Neural cell (in vitro differentiated cells): ENCODE measurements at regions not wholly inside any gene's neighbourhood (a gene's known extent, or its start where the extent isn't known, plus 50 kb on each side); places are given as distances from the start of the nearest gene placed in this dataset.

Experiments used
- H2AFZ ChIP-seq: fragments of 200-600, 300-800 bp; sonication (generic), shearing (Covaris generic); 2 replicates; pipeline ENCODE4 v1.6.0; 2014; ENCODE audit warnings: low read depth, mild to moderate bottlenecking, antibody characterized with exemption, low read length, moderate library complexity
- H3F3A ChIP-seq: fragments of 200-600 bp; shearing (Covaris generic); 2 replicates; pipeline ENCODE4 v1.6.1; 2016; ENCODE audit warnings: mild to moderate bottlenecking, moderate library complexity, mixed read lengths, antibody characterized with exemption, low read length; ENCODE audit not compliant: insufficient read depth, poor library complexity, severe bottlenecking
- H3K27ac ChIP-seq: fragments of 200-600, 300-800 bp; sonication (generic), shearing (Covaris generic); 2 replicates; pipeline ENCODE4 v1.5.1; 2014; ENCODE audit warnings: mild to moderate bottlenecking, low read length, moderate library complexity
- H3K27me3 ChIP-seq: fragments of 300-800, 200-600 bp; sonication (generic), shearing (Covaris generic); 2 replicates; pipeline ENCODE4 v1.6.0; 2014; ENCODE audit warnings: mild to moderate bottlenecking, low read depth, low read length, moderate library complexity; ENCODE audit not compliant: insufficient read depth
- H3K36me3 ChIP-seq: fragments of 300-800, 200-600 bp; sonication (generic), shearing (Covaris generic); 2 replicates; pipeline ENCODE4 v1.5.1; 2014; ENCODE audit warnings: mild to moderate bottlenecking, antibody characterized with exemption, low read length, moderate library complexity; ENCODE audit not compliant: insufficient read depth
- H3K4me2 ChIP-seq: fragments of 300-800, 200-600 bp; sonication (generic), shearing (Covaris generic); 2 replicates; pipeline ENCODE4 v1.6.0; 2014; ENCODE audit warnings: mild to moderate bottlenecking, low read length
- H3K4me3 ChIP-seq: fragments of 300-800, 200-600 bp; sonication (generic), shearing (Covaris generic); 2 replicates; pipeline ENCODE4 v1.5.1; 2014; ENCODE audit warnings: mild to moderate bottlenecking, low read length, moderate library complexity
- H3K79me2 ChIP-seq: fragments of 200-600 bp; shearing (Covaris generic); replicated peaks from 2 replicates; pipeline ENCODE4 v1.6.0; 2014; ENCODE audit warnings: mild to moderate bottlenecking, low read length, moderate library complexity; ENCODE audit not compliant: insufficient read depth
- H3K9ac ChIP-seq: fragments of 300-800, 200-600 bp; sonication (generic), shearing (Covaris generic); 2 replicates; pipeline ENCODE4 v1.6.1; 2016; ENCODE audit warnings: mild to moderate bottlenecking, low read length, mixed read lengths
- H3K9me2 ChIP-seq: fragments of 200-600 bp; shearing (Covaris generic); 2 replicates; pipeline ENCODE4 v1.6.1; 2016; ENCODE audit warnings: mild to moderate bottlenecking, low read length, mixed read lengths; ENCODE audit not compliant: insufficient read depth
- H3K9me3 ChIP-seq: fragments of 200-600, 300-800 bp; sonication (generic), shearing (Covaris generic); 2 replicates; pipeline ENCODE4 v1.6.1; 2016; ENCODE audit warnings: mild to moderate bottlenecking, mixed run types, low read length, moderate library complexity, mixed read lengths
- H4K20me1 ChIP-seq: fragments of 200-600 bp; shearing (Covaris generic); 2 replicates; pipeline ENCODE4 v1.6.1; 2016; ENCODE audit warnings: mild to moderate bottlenecking, mixed run types; ENCODE audit not compliant: insufficient read depth
- EP300 ChIP-seq: fragments of 450-650 bp; conservative IDR thresholded peaks from 2 replicates; pipeline ENCODE4 v1.6.1; 2014; ENCODE audit warnings: antibody characterized with exemption, mild to moderate bottlenecking, moderate library complexity; ENCODE audit not compliant: poor library complexity, severe bottlenecking
- EZH2 ChIP-seq: fragments of 200-600, 300-800 bp; shearing (Covaris generic), sonication (generic); IDR thresholded peaks from 2 replicates; pipeline ENCODE4 v1.6.1; 2014; ENCODE audit warnings: antibody characterized with exemption, low read length, borderline replicate concordance, mild to moderate bottlenecking; ENCODE audit not compliant: insufficient read depth, poor library complexity, severe bottlenecking
- MXI1 ChIP-seq: fragments of 450-650 bp; conservative IDR thresholded peaks from 2 replicates; pipeline ENCODE4 v1.6.1; 2014; ENCODE audit warnings: antibody characterized with exemption, mild to moderate bottlenecking; ENCODE audit not compliant: poor library complexity, severe bottlenecking
- POLR2AphosphoS5 ChIP-seq: IDR thresholded peaks from 2 replicates; pipeline ENCODE4 v1.6.1; 2012
- RAD21 ChIP-seq: fragments of 450-650 bp; conservative IDR thresholded peaks from 2 replicates; pipeline ENCODE4 v1.6.1; 2014; ENCODE audit warnings: antibody characterized with exemption, mild to moderate bottlenecking, moderate library complexity
- SMC3 ChIP-seq: fragments of 450-650 bp; conservative IDR thresholded peaks from 2 replicates; pipeline ENCODE4 v1.6.1; 2014; ENCODE audit warnings: antibody characterized with exemption, mild to moderate bottlenecking, moderate library complexity; ENCODE audit not compliant: poor library complexity
- TAF1 ChIP-seq: IDR thresholded peaks from 2 replicates; pipeline ENCODE4 v1.6.1; 2012; ENCODE audit warnings: low read depth
- TF ChIP-seq, protein P1 (sequence below): fragments of 450-650 bp; IDR thresholded peaks from 2 replicates; pipeline ENCODE4 v1.5.1; 2014; ENCODE audit warnings: antibody characterized with exemption, mild to moderate bottlenecking, moderate library complexity; ENCODE audit not compliant: poor library complexity, severe bottlenecking
- TF ChIP-seq, protein P2 (sequence below): IDR thresholded peaks from 2 replicates; pipeline ENCODE4 v1.6.1; 2012; ENCODE audit warnings: borderline replicate concordance

DNA sequence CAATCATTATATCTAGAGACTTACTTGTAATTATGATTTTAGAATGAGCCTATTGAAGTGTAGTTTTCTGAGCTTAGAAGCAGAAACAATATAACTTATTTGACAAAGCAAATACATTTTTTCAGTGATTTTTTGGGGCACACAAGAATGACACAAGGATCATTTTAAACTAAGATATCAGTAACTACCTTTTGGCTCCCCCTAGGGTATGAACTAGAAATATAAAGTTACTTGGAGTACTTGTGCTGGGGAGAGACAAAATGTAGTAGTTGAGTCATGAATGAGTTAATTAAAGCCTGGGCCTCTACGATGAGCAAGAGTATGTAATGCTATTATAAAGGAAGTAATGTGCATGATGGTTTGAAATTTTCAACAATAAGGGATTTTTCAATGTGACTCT, 1244.1 kb upstream of the ACO1 start:
- no peaks in the 10 kb centered on the region for H4K20me1 ChIP-seq
- no peaks in the 10 kb centered on the region for H3K36me3 ChIP-seq
- no peaks in the 10 kb centered on the region for H3F3A ChIP-seq
- TF ChIP-seq EZH2 (no peak), EP300 (no peak), TAF1 (no peak), RAD21 (peak; percentile 47), MXI1 (no peak), SMC3 (peak; percentile 36), POLR2AphosphoS5 (no peak)
- TF ChIP-seq, protein P1, sequence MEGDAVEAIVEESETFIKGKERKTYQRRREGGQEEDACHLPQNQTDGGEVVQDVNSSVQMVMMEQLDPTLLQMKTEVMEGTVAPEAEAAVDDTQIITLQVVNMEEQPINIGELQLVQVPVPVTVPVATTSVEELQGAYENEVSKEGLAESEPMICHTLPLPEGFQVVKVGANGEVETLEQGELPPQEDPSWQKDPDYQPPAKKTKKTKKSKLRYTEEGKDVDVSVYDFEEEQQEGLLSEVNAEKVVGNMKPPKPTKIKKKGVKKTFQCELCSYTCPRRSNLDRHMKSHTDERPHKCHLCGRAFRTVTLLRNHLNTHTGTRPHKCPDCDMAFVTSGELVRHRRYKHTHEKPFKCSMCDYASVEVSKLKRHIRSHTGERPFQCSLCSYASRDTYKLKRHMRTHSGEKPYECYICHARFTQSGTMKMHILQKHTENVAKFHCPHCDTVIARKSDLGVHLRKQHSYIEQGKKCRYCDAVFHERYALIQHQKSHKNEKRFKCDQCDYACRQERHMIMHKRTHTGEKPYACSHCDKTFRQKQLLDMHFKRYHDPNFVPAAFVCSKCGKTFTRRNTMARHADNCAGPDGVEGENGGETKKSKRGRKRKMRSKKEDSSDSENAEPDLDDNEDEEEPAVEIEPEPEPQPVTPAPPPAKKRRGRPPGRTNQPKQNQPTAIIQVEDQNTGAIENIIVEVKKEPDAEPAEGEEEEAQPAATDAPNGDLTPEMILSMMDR, result peak; percentile 45
- TF ChIP-seq, protein P2, sequence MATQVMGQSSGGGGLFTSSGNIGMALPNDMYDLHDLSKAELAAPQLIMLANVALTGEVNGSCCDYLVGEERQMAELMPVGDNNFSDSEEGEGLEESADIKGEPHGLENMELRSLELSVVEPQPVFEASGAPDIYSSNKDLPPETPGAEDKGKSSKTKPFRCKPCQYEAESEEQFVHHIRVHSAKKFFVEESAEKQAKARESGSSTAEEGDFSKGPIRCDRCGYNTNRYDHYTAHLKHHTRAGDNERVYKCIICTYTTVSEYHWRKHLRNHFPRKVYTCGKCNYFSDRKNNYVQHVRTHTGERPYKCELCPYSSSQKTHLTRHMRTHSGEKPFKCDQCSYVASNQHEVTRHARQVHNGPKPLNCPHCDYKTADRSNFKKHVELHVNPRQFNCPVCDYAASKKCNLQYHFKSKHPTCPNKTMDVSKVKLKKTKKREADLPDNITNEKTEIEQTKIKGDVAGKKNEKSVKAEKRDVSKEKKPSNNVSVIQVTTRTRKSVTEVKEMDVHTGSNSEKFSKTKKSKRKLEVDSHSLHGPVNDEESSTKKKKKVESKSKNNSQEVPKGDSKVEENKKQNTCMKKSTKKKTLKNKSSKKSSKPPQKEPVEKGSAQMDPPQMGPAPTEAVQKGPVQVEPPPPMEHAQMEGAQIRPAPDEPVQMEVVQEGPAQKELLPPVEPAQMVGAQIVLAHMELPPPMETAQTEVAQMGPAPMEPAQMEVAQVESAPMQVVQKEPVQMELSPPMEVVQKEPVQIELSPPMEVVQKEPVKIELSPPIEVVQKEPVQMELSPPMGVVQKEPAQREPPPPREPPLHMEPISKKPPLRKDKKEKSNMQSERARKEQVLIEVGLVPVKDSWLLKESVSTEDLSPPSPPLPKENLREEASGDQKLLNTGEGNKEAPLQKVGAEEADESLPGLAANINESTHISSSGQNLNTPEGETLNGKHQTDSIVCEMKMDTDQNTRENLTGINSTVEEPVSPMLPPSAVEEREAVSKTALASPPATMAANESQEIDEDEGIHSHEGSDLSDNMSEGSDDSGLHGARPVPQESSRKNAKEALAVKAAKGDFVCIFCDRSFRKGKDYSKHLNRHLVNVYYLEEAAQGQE, result no peak
- H3K9ac ChIP-seq, result no peak overlapping the region
- no peak overlapping the region for H2AFZ ChIP-seq
- no peak overlapping the region for H3K4me3 ChIP-seq
- H3K27ac ChIP-seq, result no peak overlapping the region
- H3K79me2 ChIP-seq, result no peaks in the 10 kb centered on the region
- H3K9me3 ChIP-seq, result no peaks in the 10 kb centered on the region
- H3K4me2 ChIP-seq, result no peak overlapping the region
- no peaks in the 10 kb centered on the region for H3K9me2 ChIP-seq
- no peaks in the 10 kb centered on the region for H3K27me3 ChIP-seq

DNA sequence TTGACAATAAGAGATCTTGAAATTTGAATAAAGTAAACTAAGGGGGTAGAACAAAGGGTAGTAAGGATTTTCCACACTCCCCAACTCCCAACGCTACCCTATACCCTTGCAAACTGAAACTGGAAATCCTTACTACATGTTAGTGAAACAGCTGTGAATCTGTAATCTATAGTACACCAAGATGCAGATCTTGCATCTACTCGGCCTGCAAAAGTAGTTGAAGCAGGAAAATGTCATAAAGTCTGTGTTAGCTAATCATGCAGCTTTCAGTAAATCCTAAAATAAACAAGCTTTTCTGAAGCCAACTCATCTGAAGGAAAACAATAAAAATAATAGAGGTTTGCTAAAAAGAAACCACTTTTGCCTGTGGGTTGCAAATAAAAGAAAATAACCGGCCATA, 1242.0 kb upstream of the ACO1 start:
- H3K36me3 ChIP-seq, result no peaks in the 10 kb centered on the region

More for the DNA sequence above, 1242.0 kb upstream of the ACO1 start:
- H3K4me3 ChIP-seq, result no peak overlapping the region
- no peak overlapping the region for H3K27ac ChIP-seq
- H4K20me1 ChIP-seq, result no peaks in the 10 kb centered on the region
- H2AFZ ChIP-seq, result no peak overlapping the region
- H3K9me2 ChIP-seq, result no peaks in the 10 kb centered on the region
- H3K9ac ChIP-seq, result no peak overlapping the region
- no peaks in the 10 kb centered on the region for H3K9me3 ChIP-seq
- H3F3A ChIP-seq, result no peaks in the 10 kb centered on the region
- no peak for TF ChIP-seq EP300
- no peak for TF ChIP-seq EZH2
- TF ChIP-seq POLR2AphosphoS5, result no peak
- TF ChIP-seq, protein P1, result no peak
- TF ChIP-seq TAF1, result no peak
- TF ChIP-seq MXI1, result no peak
- TF ChIP-seq, protein P2, result no peak
- no peaks in the 10 kb centered on the region for H3K79me2 ChIP-seq
- H3K4me2 ChIP-seq, result no peak overlapping the region
- H3K27me3 ChIP-seq, result no peaks in the 10 kb centered on the region
